Activated CD4-positive, alpha-beta T cell treated with anti-CD3 and anti-CD28 coated beads, Interleukin-2, amount 50 U/mL, for 48 hours (primary cell): ENCODE measurements at regions not wholly inside any gene's neighbourhood (a gene's known extent, or its start where the extent isn't known, plus 50 kb on each side); places are given as distances from the start of the nearest gene placed in this dataset.
"Not testable (repeated sequence)": the region's sequence is repeated elsewhere in the genome, so short reads cannot be mapped to it uniquely, and the experiment has no call there.

Experiments
- DNase-seq, 2 experiments: peaks; one replicate each; pipeline ENCODE4 v3.0.0-alpha.2; 2020

- no peak for DNase-seq
Measured at GRCh38 chr18:67818432-67818831, 301.9 kb upstream of the DSEL start.

DNA sequence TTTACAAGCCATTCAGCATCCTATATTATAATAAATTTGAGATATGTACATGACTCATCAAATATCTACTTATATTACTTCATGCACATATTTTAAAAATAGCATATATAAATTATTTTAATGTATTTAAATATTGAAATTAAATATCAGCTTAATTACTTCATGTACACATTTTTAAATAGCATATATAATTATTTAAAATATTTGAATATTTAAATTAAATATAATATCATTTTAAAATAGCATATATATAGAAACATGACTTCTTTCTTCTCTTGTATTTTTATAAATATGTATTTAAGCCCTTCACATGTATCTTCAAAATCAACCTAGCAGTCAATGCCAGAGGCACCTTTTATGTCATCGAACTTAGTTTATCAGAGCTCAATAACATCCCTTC is 298.8 kb upstream of the DSEL start:
- no peak for DNase-seq

- DNase-seq: no peak
Measured at GRCh38 chr18:67813380-67814028, 297.0 kb upstream of the DSEL start.

- no peak for DNase-seq
Measured at GRCh38 chr18:67805261-67805660, 288.7 kb upstream of the DSEL start.

GRCh38 chr18:67794521-67794920 is 278.0 kb upstream of the DSEL start:
- no peak for DNase-seq

GRCh38 chr18:67790527-67790926 is 274.0 kb upstream of the DSEL start:
- DNase-seq: no peak

- DNase-seq: no peak
Measured at GRCh38 chr18:67789165-67789545, 272.6 kb upstream of the DSEL start.

DNA sequence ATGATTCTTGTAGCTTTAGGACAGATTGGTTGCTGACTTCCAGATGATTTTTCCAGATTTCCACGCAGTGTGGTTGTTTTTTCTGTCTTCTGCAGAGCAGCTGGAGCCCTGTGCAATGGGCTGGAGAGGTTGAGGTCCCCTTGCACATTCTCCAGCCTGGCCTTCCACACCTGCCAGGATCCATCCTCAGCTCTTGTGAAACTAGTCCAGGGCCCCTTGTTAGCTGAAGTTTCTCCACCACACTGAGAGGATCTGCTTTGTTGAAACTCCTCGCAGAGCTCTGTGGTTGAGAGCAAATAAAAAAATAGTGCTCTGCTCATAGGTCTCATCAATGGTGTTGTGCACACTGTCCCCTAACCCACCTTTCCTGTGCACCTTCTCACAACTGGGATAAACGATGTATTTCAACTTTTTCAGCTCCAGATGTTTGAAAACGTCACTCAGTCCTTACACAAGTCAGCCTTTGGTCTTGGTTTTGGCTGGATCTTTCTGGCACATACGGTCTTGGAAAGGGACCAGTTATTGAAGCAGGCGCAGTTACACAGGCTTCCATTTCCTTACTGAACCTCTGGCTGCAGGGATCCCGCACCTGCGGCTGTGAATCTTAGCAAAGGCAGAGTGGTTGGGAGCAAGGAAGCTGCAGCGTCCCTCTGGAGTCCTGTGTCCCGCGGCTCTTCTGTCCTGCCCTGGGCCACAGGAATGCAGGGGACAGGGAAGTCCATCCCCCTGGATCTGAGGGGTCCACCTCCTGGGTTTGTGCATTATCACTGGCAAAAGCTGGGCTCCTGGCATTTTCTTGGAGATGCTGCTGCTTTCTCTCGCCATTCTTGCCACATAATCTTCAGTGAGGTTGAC is 272.0 kb upstream of the DSEL start:
- DNase-seq: no peak

DNA sequence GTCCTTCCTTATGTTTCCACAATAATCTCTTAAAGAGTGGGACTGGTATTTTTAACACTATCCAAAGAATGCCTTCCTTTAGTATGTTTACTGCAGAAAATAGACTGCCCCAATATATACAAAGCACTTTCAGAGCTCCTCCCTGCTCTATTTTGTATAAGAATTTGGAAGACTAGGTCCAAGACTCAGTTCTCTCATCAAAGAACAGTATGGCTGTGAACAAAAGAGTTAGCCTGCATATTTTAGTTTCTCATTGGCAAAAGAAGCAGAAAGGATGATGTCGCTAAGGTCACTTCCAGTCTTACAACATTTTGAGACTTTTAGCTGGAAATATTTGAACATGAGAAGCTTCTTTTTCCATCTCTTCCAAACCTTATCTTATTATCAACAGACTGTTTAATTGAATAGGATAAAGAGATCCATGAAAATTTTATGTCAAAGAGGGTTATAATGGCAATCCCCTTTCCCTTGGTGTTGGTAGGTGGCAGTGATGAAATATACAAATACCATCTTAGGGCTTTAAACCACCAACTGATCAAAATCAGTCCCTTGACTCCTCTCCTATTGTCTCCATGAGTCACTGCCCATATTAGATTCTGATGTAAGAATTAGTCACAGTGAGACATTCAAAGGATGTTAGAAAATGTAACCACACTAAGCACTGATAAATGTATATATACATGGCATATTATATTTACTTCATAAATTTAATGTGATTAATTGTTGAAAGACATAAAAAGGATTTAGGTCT is 266.9 kb upstream of the DSEL start:
- no peak for DNase-seq

DNA sequence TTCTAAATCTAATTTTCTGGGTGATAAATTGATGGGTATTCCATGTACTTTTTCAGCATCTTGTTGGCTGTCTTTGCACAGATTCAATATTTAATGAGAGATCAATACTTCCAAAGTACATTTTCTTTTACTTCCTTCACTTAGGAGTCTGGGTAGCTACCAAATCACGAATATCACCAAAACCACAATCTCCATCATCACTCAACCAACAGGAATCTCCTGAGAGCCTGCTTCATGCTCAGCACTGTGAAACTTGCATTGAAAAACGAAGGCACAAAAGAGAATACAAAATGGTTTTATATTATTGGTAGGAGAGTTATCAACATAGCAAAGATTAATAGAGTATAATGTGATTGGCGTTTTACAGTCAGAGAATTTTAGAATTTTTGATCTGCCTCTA is 261.5 kb upstream of the DSEL start:
- no peak for DNase-seq

DNA sequence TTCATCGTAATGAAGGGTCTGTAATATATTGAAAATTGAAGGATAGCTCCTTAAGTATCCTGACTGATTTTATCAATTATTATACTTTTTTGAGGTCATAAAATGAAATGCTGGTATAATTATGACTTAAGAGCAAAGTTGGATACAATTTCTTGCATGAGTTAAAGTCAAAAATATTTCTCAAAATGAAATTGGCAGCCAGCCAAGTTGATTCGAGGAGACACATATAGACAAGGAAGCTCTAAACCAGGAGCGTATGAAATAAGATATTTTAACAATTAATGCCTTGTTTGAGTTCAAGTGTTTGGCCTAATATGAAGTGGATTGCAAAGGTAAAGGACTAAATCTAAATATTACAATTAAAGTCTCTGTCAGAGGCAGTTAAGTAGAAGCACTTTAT is 260.4 kb upstream of the DSEL start:
- DNase-seq: no peak

DNA sequence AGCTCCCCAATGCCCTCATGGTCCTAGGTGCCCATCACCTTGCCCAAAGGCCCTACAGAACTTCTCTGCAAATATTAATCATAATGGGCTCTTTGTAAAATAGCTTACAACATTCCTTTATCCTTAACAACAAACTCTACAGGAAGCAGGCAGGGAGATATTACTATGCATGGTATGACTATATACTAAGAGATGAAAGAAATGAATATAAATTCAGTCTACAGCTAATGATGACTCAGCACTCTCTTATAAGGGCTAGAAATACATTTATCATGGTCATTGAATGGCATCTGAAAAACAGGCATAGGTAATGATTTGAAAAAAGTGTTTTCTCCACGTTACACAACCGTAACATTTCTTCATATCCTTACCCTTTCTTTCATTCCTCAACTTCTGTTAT is 254.8 kb upstream of the DSEL start:
- no peak for DNase-seq

- DNase-seq: no peak
Measured at GRCh38 chr18:67770520-67770919, 254.0 kb upstream of the DSEL start.

DNA sequence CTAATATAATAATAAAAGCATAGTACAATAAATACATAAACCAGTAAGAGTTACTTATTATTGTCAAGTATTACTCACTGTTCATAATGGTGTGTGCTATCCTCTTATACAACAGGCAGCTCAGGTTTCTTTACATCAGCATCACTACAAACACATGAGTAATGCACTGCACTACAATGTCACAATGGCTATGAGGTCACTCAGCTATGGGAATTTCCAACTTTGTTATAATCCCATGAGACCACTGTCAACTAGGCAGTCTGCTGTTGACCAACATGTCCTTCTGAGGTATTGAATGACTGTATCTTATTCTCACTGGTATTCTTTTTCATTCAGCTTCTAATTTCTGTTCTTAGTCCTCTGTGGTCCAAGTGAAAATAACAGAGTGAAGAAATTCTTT is 250.4 kb upstream of the DSEL start:
- DNase-seq: no peak

DNA sequence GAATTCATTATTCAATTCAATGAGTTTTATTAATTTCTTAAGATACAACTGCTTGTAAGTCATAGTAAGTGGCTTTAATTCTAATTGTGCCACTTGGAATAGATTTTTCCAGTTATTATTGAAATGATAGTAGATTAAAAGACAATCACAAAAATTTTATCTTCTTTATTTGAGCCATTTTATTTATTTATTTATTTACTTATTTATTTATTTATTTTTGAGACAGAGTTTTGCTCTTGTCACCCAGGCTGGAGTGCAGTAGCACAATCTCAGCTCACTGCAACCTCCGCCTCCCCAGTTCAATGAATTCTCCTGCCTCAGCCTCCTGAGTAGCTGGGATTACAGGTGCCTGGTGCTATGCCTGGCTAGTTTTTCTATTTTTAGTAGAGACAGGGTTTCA is 235.7 kb upstream of the DSEL start:
- not testable (repeated sequence) for DNase-seq

DNA sequence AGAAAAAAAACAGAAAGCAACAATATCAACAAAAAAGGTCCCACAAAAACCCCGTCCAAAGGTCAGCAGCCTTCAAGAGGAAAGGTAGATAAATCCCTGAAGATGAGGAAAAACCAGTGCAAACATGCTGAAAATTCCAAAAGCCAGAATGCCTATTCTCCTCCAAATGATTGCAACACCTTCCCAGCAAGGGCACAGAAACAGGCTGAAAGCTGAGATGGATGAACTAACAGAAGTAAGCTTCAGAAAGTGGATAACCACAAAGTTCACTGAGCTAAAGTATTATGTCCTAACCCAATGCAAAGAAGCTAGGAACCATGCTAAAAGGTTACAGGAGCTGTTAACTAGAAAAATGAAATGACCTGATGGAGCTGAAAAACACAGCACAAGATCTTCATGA is 226.4 kb upstream of the DSEL start:
- no peak for DNase-seq

GRCh38 chr18:67742525-67742924 is 226.0 kb upstream of the DSEL start:
- no peak for DNase-seq

GRCh38 chr18:67735506-67735905 is 219.0 kb upstream of the DSEL start:
- no peak for DNase-seq

DNA sequence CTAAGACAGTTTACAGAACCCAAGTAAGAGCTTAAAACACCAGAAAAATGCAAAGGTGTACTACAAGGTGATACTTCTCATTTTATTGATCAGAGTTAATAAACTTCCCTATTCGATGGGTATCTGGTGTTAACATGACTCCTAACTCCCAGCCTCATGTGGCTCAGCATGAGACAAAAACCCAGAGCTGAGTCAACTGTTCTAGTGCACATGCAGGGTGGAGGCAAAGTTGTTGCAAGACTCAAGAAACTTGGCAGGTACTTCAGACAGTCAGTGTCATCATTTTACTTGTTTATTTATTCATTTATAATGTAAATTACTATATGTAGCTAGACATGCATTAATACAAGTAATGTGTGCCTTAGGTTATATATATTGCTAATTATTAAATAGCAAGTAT is 216.6 kb upstream of the DSEL start:
- no peak for DNase-seq

DNA sequence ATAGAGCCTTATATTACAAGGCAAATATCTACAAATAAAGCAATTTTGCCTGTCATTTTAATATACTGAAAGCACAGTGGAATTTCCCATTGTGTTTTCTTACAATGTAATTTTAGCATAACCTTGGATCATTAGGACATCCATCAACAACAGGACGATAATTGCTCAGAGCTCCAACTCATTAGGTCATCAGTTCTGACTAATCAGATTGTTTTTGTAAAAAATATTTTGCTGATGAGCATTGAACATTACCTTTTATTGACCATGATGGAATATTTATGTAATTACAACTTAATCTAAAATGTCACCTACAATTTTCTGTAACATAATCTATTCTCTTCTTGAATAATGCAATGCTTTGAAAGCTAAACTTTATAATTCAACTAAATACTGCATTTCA is 215.3 kb upstream of the DSEL start:
- no peak for DNase-seq

DNA sequence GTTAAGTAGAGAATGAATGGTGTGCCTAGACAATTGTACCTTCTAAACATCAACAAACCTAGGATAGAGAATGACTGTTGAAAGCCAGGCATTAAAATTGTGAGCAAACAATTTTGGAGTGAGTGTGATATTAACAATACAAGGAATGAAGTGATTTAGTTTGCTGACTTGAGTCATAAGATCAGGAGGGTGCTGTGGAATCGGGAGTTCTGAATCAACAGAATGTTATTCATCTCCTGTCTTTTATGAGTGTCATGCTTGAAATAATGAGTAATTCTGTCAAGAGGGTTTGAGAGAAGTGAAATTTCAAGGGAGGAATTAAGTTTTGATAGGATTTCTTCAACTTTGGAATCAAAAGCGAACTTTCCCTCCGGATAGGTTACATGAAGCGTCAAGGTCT is 214.4 kb upstream of the DSEL start:
- no peak for DNase-seq

GRCh38 chr18:67728364-67728763 is 211.8 kb upstream of the DSEL start:
- no peak for DNase-seq

DNA sequence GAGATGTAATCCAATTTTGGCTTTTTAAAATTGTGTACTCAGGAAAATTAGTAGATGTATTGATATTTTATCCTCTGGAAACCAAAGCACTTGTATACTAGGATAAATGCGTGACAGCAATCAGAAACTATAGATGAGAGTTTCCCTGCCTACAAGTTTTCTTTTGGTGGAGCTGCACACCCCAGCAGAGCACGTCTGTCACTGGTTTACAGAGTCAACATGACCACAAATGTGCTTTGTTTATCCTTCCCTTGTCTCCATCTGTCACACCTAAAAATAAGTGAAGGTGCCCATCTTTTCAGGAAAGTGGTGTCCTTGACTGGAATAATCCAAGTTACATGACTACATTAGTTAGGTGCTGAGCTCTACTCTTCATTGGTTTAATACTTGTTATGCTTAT is 210.4 kb upstream of the DSEL start:
- DNase-seq: no peak

- no peak for DNase-seq
Measured at GRCh38 chr18:67717800-67718199, 201.3 kb upstream of the DSEL start.
